Prostate gland (tissue), 2 donors: ENCODE measurements at regions not wholly inside any gene's neighbourhood (a gene's known extent, or its start where the extent isn't known, plus 50 kb on each side); places are given as distances from the start of the nearest gene placed in this dataset.

ENCODE experiments used
- POLR2AphosphoS5 ChIP-seq: sonication (generic); formaldehyde crosslinking; IDR thresholded peaks from one replicate; pipeline ENCODE4 v1.6.1; 2017; ENCODE audit warnings: antibody characterized with exemption
- TF ChIP-seq, protein P1 (sequence below), 4 experiments: fragments of 200-600 bp in 2 of 4; fragments of 450-650 bp in 2 of 4; sonication (generic) in 2 of 4; IDR thresholded peaks; 1 replicate in 3 of 4; 2 replicates in 1 of 4; pipeline ENCODE4 v1.5.1; 2016 to 2019; ENCODE audit warnings: antibody characterized with exemption in 4 of 4, mild to moderate bottlenecking in 2 of 4, moderate library complexity in 2 of 4

DNA sequence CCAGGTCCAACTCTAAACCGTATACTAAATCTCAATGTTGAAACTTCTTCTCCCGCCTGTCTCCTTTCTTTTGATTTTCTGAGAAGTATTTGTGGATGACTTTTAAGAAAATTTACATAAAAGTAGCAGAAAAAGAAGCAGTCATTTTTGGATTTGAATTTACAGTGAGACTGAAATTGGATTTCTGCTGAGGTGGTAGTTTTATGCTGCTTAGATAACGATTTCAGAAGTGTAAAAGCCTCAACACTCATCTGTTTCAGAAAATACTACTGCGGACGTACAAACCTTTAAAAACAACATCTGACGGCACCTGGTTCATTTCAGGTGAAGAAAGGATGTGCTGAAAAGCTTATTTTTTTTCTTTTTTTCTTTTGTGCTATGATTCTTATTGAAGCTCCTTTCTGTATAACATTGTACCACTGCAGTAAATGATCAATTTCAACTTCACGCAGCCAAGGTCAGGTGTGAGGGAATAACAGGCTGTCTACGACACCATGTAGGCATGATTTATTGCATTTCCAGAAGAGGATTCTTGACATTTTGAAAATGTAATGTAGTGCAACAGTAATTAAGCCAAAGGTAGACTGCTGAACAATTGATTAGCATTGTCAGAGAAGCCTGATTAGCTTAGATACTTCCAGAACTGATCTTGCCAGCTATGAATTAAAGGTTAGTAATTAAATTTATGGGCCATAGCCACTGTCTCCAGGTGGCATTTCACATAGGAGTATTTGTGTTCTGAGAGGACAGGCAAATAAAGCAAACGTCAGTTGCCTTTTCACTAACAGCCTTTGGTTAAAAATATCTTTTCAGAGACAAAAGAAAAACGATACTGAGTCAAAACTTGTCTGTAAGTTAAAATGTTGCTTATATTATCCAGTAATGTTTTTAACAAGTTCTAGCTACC is 134.6 kb upstream of the KBTBD8 start:
- TF ChIP-seq, protein P1, sequence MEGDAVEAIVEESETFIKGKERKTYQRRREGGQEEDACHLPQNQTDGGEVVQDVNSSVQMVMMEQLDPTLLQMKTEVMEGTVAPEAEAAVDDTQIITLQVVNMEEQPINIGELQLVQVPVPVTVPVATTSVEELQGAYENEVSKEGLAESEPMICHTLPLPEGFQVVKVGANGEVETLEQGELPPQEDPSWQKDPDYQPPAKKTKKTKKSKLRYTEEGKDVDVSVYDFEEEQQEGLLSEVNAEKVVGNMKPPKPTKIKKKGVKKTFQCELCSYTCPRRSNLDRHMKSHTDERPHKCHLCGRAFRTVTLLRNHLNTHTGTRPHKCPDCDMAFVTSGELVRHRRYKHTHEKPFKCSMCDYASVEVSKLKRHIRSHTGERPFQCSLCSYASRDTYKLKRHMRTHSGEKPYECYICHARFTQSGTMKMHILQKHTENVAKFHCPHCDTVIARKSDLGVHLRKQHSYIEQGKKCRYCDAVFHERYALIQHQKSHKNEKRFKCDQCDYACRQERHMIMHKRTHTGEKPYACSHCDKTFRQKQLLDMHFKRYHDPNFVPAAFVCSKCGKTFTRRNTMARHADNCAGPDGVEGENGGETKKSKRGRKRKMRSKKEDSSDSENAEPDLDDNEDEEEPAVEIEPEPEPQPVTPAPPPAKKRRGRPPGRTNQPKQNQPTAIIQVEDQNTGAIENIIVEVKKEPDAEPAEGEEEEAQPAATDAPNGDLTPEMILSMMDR (IDR thresholded peaks at IDR 0.05), result no peak
- TF ChIP-seq POLR2AphosphoS5, result no peak
